ENCODE measurements at regions not wholly inside any gene's neighbourhood (a gene's known extent, or its start where the extent isn't known, plus 50 kb on each side); places are given as distances from the start of the nearest gene placed in this dataset.

DNA sequence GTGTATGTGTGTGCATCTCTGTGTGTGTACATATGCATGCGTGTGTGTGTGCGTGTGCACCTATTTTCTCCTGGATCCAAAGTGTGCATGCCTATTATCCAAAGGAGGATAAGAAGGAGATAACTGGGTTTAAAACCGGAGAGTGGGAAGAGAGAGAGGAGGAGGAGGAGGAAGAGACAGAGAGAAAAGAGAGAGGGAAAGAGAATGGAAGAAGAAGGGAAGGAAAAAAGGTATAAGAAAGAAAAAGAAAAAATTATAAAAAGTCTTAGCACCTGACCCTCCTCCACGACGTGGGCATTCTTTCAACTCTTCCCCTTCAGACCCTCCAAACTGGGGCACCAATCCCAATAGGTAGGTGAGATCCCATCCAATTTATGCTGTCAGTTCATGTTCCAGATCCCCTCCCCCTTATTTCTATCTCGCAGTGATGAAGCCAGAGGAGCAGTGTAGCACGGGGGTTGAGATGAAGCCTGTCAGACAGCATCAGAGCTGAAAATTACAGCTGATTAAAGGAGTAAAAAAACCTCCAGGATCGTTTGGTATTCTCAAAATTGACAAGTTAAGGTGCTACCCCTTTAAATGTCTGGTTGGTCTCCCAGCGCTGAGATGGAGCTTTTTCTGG is 386.7 kb upstream of the ATP5MC3 start:
- no peak overlapping the region for H3K27ac Mint-ChIP-seq (ENCODE audit: unreplicated experiment)
- Histone ChIP-seq H3K36me3 (ENCODE audit: control insufficient read depth, insufficient read depth, low read length) (no peaks in the 10 kb centered on the region), H3K27me3 (replicated peaks; ENCODE audit: control insufficient read depth, insufficient read depth, low read length) (no peaks in the 10 kb centered on the region), H3K4me3 (ENCODE audit: low read depth, low read length) (no peak overlapping the region), H3K9me3 (no peaks in the 10 kb centered on the region), H3K4me1 (no peaks in the 10 kb centered on the region)
- H3K36me3 Mint-ChIP-seq (ENCODE audit: insufficient read depth, unreplicated experiment) = no peaks in the 10 kb centered on the region
- ChIA-PET CTCF (no interaction called here), POLR2A (no interaction called here)
- H3K4me1 Mint-ChIP-seq (ENCODE audit: low read depth, unreplicated experiment) = no peaks in the 10 kb centered on the region
- DNase-seq = no peak
- no TSS peak for BruUV-seq (replicated peaks)
- TF ChIP-seq, protein P1, sequence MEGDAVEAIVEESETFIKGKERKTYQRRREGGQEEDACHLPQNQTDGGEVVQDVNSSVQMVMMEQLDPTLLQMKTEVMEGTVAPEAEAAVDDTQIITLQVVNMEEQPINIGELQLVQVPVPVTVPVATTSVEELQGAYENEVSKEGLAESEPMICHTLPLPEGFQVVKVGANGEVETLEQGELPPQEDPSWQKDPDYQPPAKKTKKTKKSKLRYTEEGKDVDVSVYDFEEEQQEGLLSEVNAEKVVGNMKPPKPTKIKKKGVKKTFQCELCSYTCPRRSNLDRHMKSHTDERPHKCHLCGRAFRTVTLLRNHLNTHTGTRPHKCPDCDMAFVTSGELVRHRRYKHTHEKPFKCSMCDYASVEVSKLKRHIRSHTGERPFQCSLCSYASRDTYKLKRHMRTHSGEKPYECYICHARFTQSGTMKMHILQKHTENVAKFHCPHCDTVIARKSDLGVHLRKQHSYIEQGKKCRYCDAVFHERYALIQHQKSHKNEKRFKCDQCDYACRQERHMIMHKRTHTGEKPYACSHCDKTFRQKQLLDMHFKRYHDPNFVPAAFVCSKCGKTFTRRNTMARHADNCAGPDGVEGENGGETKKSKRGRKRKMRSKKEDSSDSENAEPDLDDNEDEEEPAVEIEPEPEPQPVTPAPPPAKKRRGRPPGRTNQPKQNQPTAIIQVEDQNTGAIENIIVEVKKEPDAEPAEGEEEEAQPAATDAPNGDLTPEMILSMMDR (IDR thresholded peaks at IDR 0.05; ENCODE audit: insufficient read depth in 1 of 2, low read depth in 1 of 2, low read length in 1 of 2, severe bottlenecking in 1 of 2, unreplicated experiment in 1 of 2) = no peak
- no peak overlapping the region for H3K4me3 Mint-ChIP-seq (ENCODE audit: unreplicated experiment)
- intact Hi-C loops (cut with micrococcal nuclease; ENCODE audit: unreplicated experiment) = no loop called here
- H3K9me3 Mint-ChIP-seq (ENCODE audit: unreplicated experiment) = no peaks in the 10 kb centered on the region
- no peaks in the 10 kb centered on the region for H3K27me3 Mint-ChIP-seq (ENCODE audit: insufficient read depth, unreplicated experiment)

DNA sequence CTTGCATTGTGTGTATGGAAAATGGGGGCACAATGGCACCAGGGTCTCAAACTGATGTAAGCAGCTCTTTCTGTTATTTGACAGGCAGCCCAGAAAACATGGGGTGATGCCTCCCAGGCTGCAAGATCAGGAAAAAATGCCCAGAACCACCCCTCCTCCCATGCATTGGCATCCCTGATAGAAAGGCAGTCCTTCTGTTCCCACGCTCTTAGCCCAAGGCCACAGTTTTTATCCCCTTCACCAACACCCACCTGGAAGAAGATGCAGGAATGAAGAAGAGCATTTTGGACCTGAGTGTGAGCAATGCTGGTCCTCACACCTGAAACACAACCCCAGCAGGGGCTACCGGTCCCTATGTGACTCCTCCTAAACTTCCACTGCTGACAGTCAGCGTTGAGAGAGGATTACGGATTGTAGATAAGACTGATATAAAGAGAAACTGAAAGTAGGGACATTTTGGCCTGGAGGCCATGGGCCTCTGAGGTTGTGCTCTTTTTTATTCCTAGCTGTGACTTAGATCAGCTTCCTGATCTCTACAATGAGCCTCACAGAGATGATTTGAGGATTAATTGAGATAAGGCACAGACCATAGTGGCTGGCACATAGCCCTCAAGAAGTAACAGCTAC is 386.0 kb upstream of the ATP5MC3 start:
- CTCF ChIA-PET = no interaction called here
- no peaks in the 10 kb centered on the region for H3K36me3 Mint-ChIP-seq (ENCODE audit: insufficient read depth, unreplicated experiment)
- H3K4me1 Mint-ChIP-seq (ENCODE audit: low read depth, unreplicated experiment) = no peaks in the 10 kb centered on the region
- Histone ChIP-seq H3K9me3 (no peaks in the 10 kb centered on the region), H3K4me1 (no peaks in the 10 kb centered on the region), H3K4me3 (ENCODE audit: low read depth, low read length) (no peak overlapping the region), H3K36me3 (ENCODE audit: control insufficient read depth, insufficient read depth, low read length) (no peaks in the 10 kb centered on the region), H3K27me3 (replicated peaks; ENCODE audit: control insufficient read depth, insufficient read depth, low read length) (no peaks in the 10 kb centered on the region)
- POLR2A ChIA-PET = interaction anchor here (0.6 kb wide), 1 partner anchor 27 kb away, joined by 4 read pairs; no protein-coding TSS in a partner anchor
- TF ChIP-seq, protein P1 (IDR thresholded peaks at IDR 0.05; ENCODE audit: insufficient read depth in 1 of 2, low read depth in 1 of 2, low read length in 1 of 2, severe bottlenecking in 1 of 2, unreplicated experiment in 1 of 2) = no peak
- intact Hi-C loops (cut with micrococcal nuclease; ENCODE audit: unreplicated experiment) = no loop called here
- no peak for DNase-seq
- H3K4me3 Mint-ChIP-seq (ENCODE audit: unreplicated experiment) = no peak overlapping the region
- no peak overlapping the region for H3K27ac Mint-ChIP-seq (ENCODE audit: unreplicated experiment)
- no peaks in the 10 kb centered on the region for H3K9me3 Mint-ChIP-seq (ENCODE audit: unreplicated experiment)
- no peaks in the 10 kb centered on the region for H3K27me3 Mint-ChIP-seq (ENCODE audit: insufficient read depth, unreplicated experiment)
- no TSS peak for BruUV-seq (replicated peaks)

DNA sequence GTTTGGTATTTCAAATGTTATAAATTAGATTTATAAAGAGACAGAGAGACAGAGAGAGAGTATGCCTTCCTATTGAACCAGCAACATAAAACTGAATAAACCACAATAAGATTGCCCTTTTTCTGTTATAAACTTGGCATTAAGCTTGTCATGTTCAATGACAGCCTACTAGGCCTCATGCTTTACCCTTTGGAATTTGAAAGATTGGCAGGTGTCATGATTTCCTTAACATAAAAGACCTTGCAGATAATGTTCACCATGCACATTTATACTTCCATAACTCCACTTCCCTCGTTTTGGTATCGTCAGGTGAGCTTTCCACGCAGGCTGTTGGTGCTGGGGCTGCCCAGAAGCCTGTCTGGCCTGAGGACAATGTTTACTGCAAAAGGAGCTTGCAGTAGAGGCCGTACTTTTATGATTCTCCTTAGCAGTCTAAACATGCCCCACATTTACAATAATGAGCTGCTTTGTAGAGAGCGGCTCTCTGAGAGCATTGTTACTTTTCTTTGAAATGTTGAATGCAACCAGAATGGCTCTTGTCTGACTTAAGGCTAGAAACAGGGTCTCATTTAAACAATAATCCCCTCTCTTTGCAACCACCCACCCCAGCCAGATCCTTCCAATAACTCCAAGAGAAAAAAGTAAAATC is 379.1 kb upstream of the ATP5MC3 start:
- ChIA-PET CTCF (no interaction called here), POLR2A (no interaction called here)

More for the DNA sequence above, 379.1 kb upstream of the ATP5MC3 start:
- Mint-ChIP-seq H3K36me3 (ENCODE audit: insufficient read depth, unreplicated experiment) (no peaks in the 10 kb centered on the region), H3K27ac (ENCODE audit: unreplicated experiment) (no peak overlapping the region), H3K4me3 (ENCODE audit: unreplicated experiment) (no peak overlapping the region), H3K27me3 (ENCODE audit: insufficient read depth, unreplicated experiment) (peaks cover 10% of the 10 kb centered on the region), H3K9me3 (ENCODE audit: unreplicated experiment) (no peaks in the 10 kb centered on the region), H3K4me1 (ENCODE audit: low read depth, unreplicated experiment) (no peaks in the 10 kb centered on the region)
- Histone ChIP-seq H3K4me3 (ENCODE audit: low read depth, low read length) (no peak overlapping the region), H3K27me3 (replicated peaks; ENCODE audit: control insufficient read depth, insufficient read depth, low read length) (no peaks in the 10 kb centered on the region), H3K9me3 (no peaks in the 10 kb centered on the region), H3K36me3 (ENCODE audit: control insufficient read depth, insufficient read depth, low read length) (no peaks in the 10 kb centered on the region), H3K4me1 (no peaks in the 10 kb centered on the region)
- no TSS peak for BruUV-seq (replicated peaks)
- intact Hi-C loops (cut with micrococcal nuclease; ENCODE audit: unreplicated experiment) = no loop called here
- TF ChIP-seq, protein P1 (IDR thresholded peaks at IDR 0.05; ENCODE audit: insufficient read depth in 1 of 2, low read depth in 1 of 2, low read length in 1 of 2, severe bottlenecking in 1 of 2, unreplicated experiment in 1 of 2) = no peak
- no peak for DNase-seq

Data from Caco-2 (cell line).